ENCODE measurements at regions not wholly inside any gene's neighbourhood (a gene's known extent, or its start where the extent isn't known, plus 50 kb on each side); places are given as distances from the start of the nearest gene placed in this dataset.

GRCh38 chr6:85185977-85186376, 263.9 kb upstream of the NT5E start:
- Mint-ChIP-seq H3K36me3 (ENCODE audit: low read depth) (no peaks in the 10 kb centered on the region), H3K4me1 (ENCODE audit: low read depth) (no peaks in the 10 kb centered on the region), H3K4me3 (no peak overlapping the region), H3K9me3 (peaks cover 6% of the 10 kb centered on the region), H3K27me3 (no peaks in the 10 kb centered on the region), H3K27ac (no peak overlapping the region)
- Histone ChIP-seq H3K27me3 (ENCODE audit: control insufficient read depth in 1 of 2, insufficient read depth in 2 of 2, low read length in 2 of 2) (no peaks in the 10 kb centered on the region), H3K36me3 (ENCODE audit: insufficient read depth, low read length) (no peaks in the 10 kb centered on the region), H3K4me3 (ENCODE audit: low read length) (no peak overlapping the region), H3K27ac (ENCODE audit: low read depth in 1 of 2, low read length in 2 of 2) (no peak overlapping the region), H3K9me3 (ENCODE audit: control insufficient read depth in 1 of 2, insufficient read depth in 1 of 2, low read length in 2 of 2) (peaks cover 0 to 10% of the 10 kb centered on the region in 2 experiments), H3K4me1 (ENCODE audit: insufficient read depth, low read length) (no peaks in the 10 kb centered on the region)
- intact Hi-C loops (cut with DNase I, micrococcal nuclease): no loop called here
- ChIA-PET POLR2A (no interaction called here), CTCF (no interaction called here)
- DNase-seq (no peak), ATAC-seq (ENCODE audit: poor library complexity) (no peak)
- TF ChIP-seq, protein P1, sequence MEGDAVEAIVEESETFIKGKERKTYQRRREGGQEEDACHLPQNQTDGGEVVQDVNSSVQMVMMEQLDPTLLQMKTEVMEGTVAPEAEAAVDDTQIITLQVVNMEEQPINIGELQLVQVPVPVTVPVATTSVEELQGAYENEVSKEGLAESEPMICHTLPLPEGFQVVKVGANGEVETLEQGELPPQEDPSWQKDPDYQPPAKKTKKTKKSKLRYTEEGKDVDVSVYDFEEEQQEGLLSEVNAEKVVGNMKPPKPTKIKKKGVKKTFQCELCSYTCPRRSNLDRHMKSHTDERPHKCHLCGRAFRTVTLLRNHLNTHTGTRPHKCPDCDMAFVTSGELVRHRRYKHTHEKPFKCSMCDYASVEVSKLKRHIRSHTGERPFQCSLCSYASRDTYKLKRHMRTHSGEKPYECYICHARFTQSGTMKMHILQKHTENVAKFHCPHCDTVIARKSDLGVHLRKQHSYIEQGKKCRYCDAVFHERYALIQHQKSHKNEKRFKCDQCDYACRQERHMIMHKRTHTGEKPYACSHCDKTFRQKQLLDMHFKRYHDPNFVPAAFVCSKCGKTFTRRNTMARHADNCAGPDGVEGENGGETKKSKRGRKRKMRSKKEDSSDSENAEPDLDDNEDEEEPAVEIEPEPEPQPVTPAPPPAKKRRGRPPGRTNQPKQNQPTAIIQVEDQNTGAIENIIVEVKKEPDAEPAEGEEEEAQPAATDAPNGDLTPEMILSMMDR (IDR thresholded peaks at IDR 0.05): no peak

- no peak overlapping the region for H3K27ac ChIP-seq (ENCODE audit: low read depth in 1 of 2, low read length in 2 of 2)
- peaks cover 2% of the 10 kb centered on the region for H3K9me3 Mint-ChIP-seq
- intact Hi-C loops (cut with DNase I, micrococcal nuclease): no loop called here
- TF ChIP-seq, protein P1 (IDR thresholded peaks at IDR 0.05): no peak
- no peak for ATAC-seq (ENCODE audit: poor library complexity)
- H3K27me3 ChIP-seq (ENCODE audit: control insufficient read depth in 1 of 2, insufficient read depth in 2 of 2, low read length in 2 of 2): no peaks in the 10 kb centered on the region
- H3K27ac Mint-ChIP-seq: no peak overlapping the region
- no peak overlapping the region for H3K4me3 Mint-ChIP-seq
- no peaks in the 10 kb centered on the region for H3K36me3 Mint-ChIP-seq (ENCODE audit: low read depth)
- no peaks in the 10 kb centered on the region for H3K4me1 ChIP-seq (ENCODE audit: insufficient read depth, low read length)
- H3K4me3 ChIP-seq (ENCODE audit: low read length): no peak overlapping the region
- H3K9me3 ChIP-seq (ENCODE audit: control insufficient read depth in 1 of 2, insufficient read depth in 1 of 2, low read length in 2 of 2): peaks cover 0 to 10% of the 10 kb centered on the region in 2 experiments
- no peaks in the 10 kb centered on the region for H3K4me1 Mint-ChIP-seq (ENCODE audit: low read depth)
- ChIA-PET POLR2A (no interaction called here), CTCF (no interaction called here)
- no peak for DNase-seq
- no peaks in the 10 kb centered on the region for H3K27me3 Mint-ChIP-seq
- no peaks in the 10 kb centered on the region for H3K36me3 ChIP-seq (ENCODE audit: insufficient read depth, low read length)
Observed at GRCh38 chr6:85183841-85184240, 266.0 kb upstream of the NT5E start.

DNA sequence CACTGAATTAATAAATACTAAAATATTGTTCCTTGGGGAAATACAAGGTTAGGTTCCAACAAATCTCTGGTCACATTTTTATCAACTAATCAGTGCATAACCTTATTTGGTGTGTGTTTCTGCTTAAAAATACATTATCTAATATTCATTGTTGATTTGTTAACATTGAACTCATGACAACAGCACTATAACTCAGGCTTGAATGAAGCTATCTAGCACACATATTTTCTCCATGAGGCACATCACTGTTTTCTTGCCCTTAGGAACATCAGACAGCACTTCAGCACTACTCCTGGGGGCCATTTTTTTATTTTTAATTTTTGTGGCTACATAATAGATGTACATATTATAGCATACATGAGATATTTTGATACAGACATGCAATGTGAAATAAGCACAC, 277.2 kb upstream of the NT5E start:
- H3K36me3 ChIP-seq (ENCODE audit: insufficient read depth, low read length): no peaks in the 10 kb centered on the region
- H3K4me1 ChIP-seq (ENCODE audit: insufficient read depth, low read length): no peaks in the 10 kb centered on the region
- POLR2A ChIA-PET: no interaction called here
- intact Hi-C loops (cut with DNase I, micrococcal nuclease): no loop called here
- TF ChIP-seq, protein P1 (IDR thresholded peaks at IDR 0.05): no peak
- Mint-ChIP-seq H3K27me3 (no peaks in the 10 kb centered on the region), H3K4me1 (ENCODE audit: low read depth) (no peaks in the 10 kb centered on the region), H3K36me3 (ENCODE audit: low read depth) (no peaks in the 10 kb centered on the region), H3K9me3 (peaks cover 3% of the 10 kb centered on the region), H3K27ac (no peak overlapping the region), H3K4me3 (no peak overlapping the region)
- CTCF ChIA-PET: no interaction called here
- no peak for ATAC-seq (ENCODE audit: poor library complexity)
- no peaks in the 10 kb centered on the region for H3K9me3 ChIP-seq (ENCODE audit: control insufficient read depth in 1 of 2, insufficient read depth in 1 of 2, low read length in 2 of 2)
- DNase-seq: no peak
- no peak overlapping the region for H3K4me3 ChIP-seq (ENCODE audit: low read length)
- no peaks in the 10 kb centered on the region for H3K27me3 ChIP-seq (ENCODE audit: control insufficient read depth in 1 of 2, insufficient read depth in 2 of 2, low read length in 2 of 2)
- H3K27ac ChIP-seq (ENCODE audit: low read depth in 1 of 2, low read length in 2 of 2): no peak overlapping the region

All from CD4-positive, alpha-beta T cell (primary cell).